K562 (cell line): ENCODE measurements at regions not wholly inside any gene's neighbourhood (a gene's known extent, or its start where the extent isn't known, plus 50 kb on each side); places are given as distances from the start of the nearest gene placed in this dataset.

ENCODE experiments used
- CTBP1 ChIP-seq: fragments of 450-650 bp; IDR thresholded peaks from 2 replicates; pipeline ENCODE4 v1.6.1; 2016; ENCODE audit warnings: borderline replicate concordance
- DMBX1 ChIP-seq: fragments of 250-450 bp; sonication (Bioruptor Pico); IDR thresholded peaks from 2 replicates; pipeline ENCODE4 v1.8.0; 2022; ENCODE audit warnings: inconsistent platforms, mild to moderate bottlenecking, moderate library complexity, borderline replicate concordance
- GTF2E2 ChIP-seq: fragments of 200-800 bp; sonication (Bioruptor generic); IDR thresholded peaks from 2 replicates; pipeline ENCODE4 v1.6.1; 2016; ENCODE audit warnings: missing genetic modification characterization, missing compliant biosample characterization
- HDAC2 ChIP-seq: fragments of 450-650 bp; IDR thresholded peaks from 2 replicates; pipeline ENCODE4 v1.6.1; 2016; ENCODE audit warnings: mild to moderate bottlenecking
- HNRNPH1 ChIP-seq: fragments of 200-400 bp; formaldehyde crosslinking; optimal IDR thresholded peaks from 2 replicates; pipeline ENCODE3; 2017; ENCODE audit warnings: low read depth, mild to moderate bottlenecking, low read length, moderate library complexity
- LEF1 ChIP-seq: fragments of 450-650 bp; IDR thresholded peaks from 2 replicates; pipeline ENCODE4 v1.6.1; 2016; ENCODE audit warnings: mild to moderate bottlenecking
- MBD1 ChIP-seq: fragments of 250-450 bp; sonication (Bioruptor Pico); IDR thresholded peaks from 2 replicates; pipeline ENCODE4 v1.8.0; 2022; ENCODE audit warnings: inconsistent platforms
- RCOR1 ChIP-seq, 2 experiments: IDR thresholded peaks; 2 replicates each; pipeline ENCODE4 v1.6.1; 2012; ENCODE audit warnings: low read depth in 2 of 2, low read length in 2 of 2, borderline replicate concordance in 1 of 2, improper control_type of control experiment in 1 of 2
- TAL1 ChIP-seq: fragments of 450-650 bp; IDR thresholded peaks from 2 replicates; pipeline ENCODE4 v1.6.1; 2016; ENCODE audit warnings: mild to moderate bottlenecking
- TCF15 ChIP-seq: fragments of 250-450 bp; sonication (Bioruptor Pico); IDR thresholded peaks from 2 replicates; pipeline ENCODE4 v1.8.0; 2022; ENCODE audit warnings: moderate library complexity, mild to moderate bottlenecking, inconsistent platforms
- ZBTB33 ChIP-seq: sonication (generic); formaldehyde crosslinking; IDR thresholded peaks from 2 replicates; pipeline ENCODE4 v1.8.1; 2023; ENCODE audit warnings: mild to moderate bottlenecking, missing genetic modification reagents
- ZNF589 ChIP-seq: fragments of 200-800 bp; sonication (Bioruptor generic); IDR thresholded peaks from 2 replicates; pipeline ENCODE4 v1.6.1; 2016; ENCODE audit warnings: low read depth, missing genetic modification characterization, missing compliant biosample characterization
- ZNF77 ChIP-seq: fragments of 250-450 bp; sonication (Bioruptor Pico); IDR thresholded peaks from 2 replicates; pipeline ENCODE4 v1.5.0; 2020
- ZSCAN32 ChIP-seq: fragments of 450-650 bp; formaldehyde crosslinking; IDR thresholded peaks from 2 replicates; pipeline ENCODE4 v1.4.0; 2020; ENCODE audit warnings: mild to moderate bottlenecking, moderate library complexity
- TF ChIP-seq, protein P1 (sequence below): fragments of 450-650 bp; formaldehyde crosslinking; IDR thresholded peaks from 2 replicates; pipeline ENCODE4 v1.4.0; 2020; ENCODE audit warnings: mild to moderate bottlenecking
- TF ChIP-seq, protein P2 (sequence below): fragments of 450-650 bp; IDR thresholded peaks from 2 replicates; pipeline ENCODE4 v1.6.1; 2018; ENCODE audit not compliant: partially characterized antibody
- TF ChIP-seq, protein P3 (sequence below): fragments of 250-450 bp; sonication (Bioruptor Pico); IDR thresholded peaks from 2 replicates; pipeline ENCODE4 v1.4.0; 2020; ENCODE audit warnings: mild to moderate bottlenecking, moderate library complexity

DNA sequence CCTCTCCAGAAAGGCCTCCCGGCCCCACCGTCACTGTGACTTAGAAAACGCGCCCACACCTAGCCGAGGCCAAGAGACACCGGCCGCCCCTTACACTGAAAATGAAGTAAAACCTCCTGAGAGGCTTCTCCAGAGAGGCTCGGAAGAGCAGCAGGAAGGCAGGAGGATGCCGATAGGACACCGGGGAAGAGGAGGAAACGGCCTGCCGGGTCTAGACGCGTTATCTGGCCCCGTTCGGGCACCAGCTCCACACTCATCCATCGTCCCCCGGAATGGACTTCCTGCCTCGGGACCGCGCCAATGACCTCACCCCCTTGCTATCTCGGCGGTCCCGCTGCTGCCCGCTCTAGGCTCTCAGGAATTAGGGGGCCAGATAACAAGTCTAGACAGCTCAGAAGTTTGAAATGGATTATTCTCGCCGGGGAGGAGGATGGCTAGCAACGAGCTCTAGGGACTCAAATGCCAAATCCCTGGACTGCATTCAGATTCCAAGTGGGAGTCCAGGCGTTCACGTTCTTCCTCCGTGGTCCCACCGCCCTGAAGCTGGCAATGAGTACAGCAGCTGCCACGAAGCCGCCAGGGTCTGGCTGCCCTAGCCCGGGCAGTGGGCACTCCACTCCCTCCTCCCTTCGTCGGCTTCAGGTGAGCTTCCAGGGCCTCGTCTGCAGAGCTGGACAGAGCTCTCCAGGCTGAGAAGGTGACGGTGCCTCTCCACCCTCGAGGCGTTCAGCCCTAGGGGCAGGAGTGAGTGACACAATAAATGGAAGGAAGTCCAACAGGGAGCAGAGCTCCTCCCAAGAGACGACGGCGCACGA is 350.9 kb downstream of the FOXL1 start (continued):
- TF ChIP-seq GTF2E2 (tag), result 0 out of 2 replicates have a peak, but pooled peaks have one; percentile 41
- TF ChIP-seq HDAC2, result 0 out of 2 replicates have a peak, but pooled peaks have one; percentile 35
- TF ChIP-seq TCF15, result no peak
- TF ChIP-seq ZBTB33 (CRISPR knock-in tag), result no peak
- TF ChIP-seq, protein P1, sequence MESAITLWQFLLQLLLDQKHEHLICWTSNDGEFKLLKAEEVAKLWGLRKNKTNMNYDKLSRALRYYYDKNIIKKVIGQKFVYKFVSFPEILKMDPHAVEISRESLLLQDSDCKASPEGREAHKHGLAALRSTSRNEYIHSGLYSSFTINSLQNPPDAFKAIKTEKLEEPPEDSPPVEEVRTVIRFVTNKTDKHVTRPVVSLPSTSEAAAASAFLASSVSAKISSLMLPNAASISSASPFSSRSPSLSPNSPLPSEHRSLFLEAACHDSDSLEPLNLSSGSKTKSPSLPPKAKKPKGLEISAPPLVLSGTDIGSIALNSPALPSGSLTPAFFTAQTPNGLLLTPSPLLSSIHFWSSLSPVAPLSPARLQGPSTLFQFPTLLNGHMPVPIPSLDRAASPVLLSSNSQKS (CRISPR knock-in tag), result no peak
- TF ChIP-seq ZNF77 (CRISPR knock-in tag), result no peak
- TF ChIP-seq TAL1, result peak; percentile 78
- no peak for TF ChIP-seq MBD1 (CRISPR knock-in tag)
- TF ChIP-seq HNRNPH1, result no peak
- TF ChIP-seq ZNF589 (CRISPR knock-in tag), result no peak
- no peak; the same call in 1 of the 2 replicates for TF ChIP-seq LEF1
- TF ChIP-seq ZSCAN32 (CRISPR knock-in tag), result no peak
- TF ChIP-seq, protein P2, sequence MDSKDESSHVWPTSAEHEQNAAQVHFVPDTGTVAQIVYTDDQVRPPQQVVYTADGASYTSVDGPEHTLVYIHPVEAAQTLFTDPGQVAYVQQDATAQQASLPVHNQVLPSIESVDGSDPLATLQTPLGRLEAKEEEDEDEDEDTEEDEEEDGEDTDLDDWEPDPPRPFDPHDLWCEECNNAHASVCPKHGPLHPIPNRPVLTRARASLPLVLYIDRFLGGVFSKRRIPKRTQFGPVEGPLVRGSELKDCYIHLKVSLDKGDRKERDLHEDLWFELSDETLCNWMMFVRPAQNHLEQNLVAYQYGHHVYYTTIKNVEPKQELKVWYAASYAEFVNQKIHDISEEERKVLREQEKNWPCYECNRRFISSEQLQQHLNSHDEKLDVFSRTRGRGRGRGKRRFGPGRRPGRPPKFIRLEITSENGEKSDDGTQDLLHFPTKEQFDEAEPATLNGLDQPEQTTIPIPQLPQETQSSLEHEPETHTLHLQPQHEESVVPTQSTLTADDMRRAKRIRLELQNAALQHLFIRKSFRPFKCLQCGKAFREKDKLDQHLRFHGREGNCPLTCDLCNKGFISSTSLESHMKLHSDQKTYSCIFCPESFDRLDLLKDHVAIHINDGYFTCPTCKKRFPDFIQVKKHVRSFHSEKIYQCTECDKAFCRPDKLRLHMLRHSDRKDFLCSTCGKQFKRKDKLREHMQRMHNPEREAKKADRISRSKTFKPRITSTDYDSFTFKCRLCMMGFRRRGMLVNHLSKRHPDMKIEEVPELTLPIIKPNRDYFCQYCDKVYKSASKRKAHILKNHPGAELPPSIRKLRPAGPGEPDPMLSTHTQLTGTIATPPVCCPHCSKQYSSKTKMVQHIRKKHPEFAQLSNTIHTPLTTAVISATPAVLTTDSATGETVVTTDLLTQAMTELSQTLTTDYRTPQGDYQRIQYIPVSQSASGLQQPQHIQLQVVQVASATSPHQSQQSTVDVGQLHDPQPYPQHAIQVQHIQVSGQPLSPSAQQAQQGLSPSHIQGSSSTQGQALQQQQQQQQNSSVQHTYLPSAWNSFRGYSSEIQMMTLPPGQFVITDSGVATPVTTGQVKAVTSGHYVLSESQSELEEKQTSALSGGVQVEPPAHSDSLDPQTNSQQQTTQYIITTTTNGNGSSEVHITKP, result peak; percentile 29
- TF ChIP-seq RCOR1 (IDR thresholded peaks at IDR 0.05; ENCODE audit: borderline replicate concordance in 1 of 2, low read depth in 2 of 2, low read length in 2 of 2), result peak in 1 of 2 experiments; percentile 79; a peak in 1 of 4 replicates
- 0 out of 2 replicates have a peak, but pooled peaks have one; percentile 32 for TF ChIP-seq DMBX1 (CRISPR knock-in tag)
- TF ChIP-seq, protein P3, sequence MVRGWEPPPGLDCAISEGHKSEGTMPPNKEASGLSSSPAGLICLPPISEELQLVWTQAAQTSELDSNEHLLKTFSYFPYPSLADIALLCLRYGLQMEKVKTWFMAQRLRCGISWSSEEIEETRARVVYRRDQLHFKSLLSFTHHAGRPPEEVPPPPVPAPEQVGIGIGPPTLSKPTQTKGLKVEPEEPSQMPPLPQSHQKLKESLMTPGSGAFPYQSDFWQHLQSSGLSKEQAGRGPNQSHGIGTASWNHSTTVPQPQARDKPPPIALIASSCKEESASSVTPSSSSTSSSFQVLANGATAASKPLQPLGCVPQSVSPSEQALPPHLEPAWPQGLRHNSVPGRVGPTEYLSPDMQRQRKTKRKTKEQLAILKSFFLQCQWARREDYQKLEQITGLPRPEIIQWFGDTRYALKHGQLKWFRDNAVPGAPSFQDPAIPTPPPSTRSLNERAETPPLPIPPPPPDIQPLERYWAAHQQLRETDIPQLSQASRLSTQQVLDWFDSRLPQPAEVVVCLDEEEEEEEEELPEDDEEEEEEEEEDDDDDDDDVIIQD (CRISPR knock-in tag), result no peak
- TF ChIP-seq CTBP1, result peak; percentile 77
